ENCODE measurements at regions not wholly inside any gene's neighbourhood (a gene's known extent, or its start where the extent isn't known, plus 50 kb on each side); places are given as distances from the start of the nearest gene placed in this dataset.
A peak's percentile ranks its signal among the peaks of the same experiment; 100 is the strongest.

DNA sequence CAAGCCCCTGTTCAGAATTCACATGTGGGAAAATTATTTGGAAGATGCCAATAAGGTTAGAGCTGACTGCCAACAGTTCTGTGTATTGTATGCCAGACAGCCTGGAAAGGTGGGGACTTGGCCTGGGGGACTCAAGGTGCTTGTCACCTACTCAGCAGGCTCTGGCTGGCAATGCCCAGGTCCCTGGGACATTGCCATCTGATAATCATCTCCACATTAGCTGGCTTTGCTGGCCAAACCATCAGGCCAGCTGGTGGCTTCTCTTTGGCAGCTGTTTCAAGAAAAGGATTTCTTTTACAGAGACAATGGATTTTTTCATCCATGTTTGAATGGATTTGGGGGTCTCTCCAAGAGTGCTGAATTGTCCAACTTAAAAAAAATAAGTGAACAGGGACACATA is 165.2 kb downstream of the BRMS1L start:
- TF ChIP-seq, protein P1, sequence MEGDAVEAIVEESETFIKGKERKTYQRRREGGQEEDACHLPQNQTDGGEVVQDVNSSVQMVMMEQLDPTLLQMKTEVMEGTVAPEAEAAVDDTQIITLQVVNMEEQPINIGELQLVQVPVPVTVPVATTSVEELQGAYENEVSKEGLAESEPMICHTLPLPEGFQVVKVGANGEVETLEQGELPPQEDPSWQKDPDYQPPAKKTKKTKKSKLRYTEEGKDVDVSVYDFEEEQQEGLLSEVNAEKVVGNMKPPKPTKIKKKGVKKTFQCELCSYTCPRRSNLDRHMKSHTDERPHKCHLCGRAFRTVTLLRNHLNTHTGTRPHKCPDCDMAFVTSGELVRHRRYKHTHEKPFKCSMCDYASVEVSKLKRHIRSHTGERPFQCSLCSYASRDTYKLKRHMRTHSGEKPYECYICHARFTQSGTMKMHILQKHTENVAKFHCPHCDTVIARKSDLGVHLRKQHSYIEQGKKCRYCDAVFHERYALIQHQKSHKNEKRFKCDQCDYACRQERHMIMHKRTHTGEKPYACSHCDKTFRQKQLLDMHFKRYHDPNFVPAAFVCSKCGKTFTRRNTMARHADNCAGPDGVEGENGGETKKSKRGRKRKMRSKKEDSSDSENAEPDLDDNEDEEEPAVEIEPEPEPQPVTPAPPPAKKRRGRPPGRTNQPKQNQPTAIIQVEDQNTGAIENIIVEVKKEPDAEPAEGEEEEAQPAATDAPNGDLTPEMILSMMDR (conservative IDR thresholded peaks at IDR 0.05; ENCODE audit: low read depth, low read length): no peak
- DNase-seq (ENCODE audit: low read depth): no peak
- H3K4me3 ChIP-seq (ENCODE audit: low read length): no peak overlapping the region

DNA sequence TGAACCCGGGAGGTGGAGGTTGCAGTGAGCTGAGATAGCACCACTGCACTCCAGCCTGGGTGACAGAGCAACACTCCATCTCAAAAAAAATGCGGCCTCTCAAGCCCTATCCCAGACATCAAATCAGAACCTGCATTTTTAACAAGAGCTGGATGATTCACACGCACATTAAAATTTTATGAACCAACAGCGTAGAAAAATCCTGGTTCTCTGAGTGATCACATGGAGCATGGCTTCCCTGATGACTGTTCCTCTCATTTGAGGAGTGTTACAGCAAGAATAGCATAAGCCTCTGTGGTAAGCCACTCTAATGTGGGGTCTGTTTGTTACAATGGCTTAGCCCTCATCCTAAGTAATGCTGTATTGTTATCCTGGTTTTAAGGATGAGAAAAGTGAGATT is 163.6 kb downstream of the BRMS1L start:
- TF ChIP-seq, protein P1 (conservative IDR thresholded peaks at IDR 0.05; ENCODE audit: low read depth, low read length): no peak
- no peak overlapping the region for H3K4me3 ChIP-seq (ENCODE audit: low read length)
- no peak for DNase-seq (ENCODE audit: low read depth)

DNA sequence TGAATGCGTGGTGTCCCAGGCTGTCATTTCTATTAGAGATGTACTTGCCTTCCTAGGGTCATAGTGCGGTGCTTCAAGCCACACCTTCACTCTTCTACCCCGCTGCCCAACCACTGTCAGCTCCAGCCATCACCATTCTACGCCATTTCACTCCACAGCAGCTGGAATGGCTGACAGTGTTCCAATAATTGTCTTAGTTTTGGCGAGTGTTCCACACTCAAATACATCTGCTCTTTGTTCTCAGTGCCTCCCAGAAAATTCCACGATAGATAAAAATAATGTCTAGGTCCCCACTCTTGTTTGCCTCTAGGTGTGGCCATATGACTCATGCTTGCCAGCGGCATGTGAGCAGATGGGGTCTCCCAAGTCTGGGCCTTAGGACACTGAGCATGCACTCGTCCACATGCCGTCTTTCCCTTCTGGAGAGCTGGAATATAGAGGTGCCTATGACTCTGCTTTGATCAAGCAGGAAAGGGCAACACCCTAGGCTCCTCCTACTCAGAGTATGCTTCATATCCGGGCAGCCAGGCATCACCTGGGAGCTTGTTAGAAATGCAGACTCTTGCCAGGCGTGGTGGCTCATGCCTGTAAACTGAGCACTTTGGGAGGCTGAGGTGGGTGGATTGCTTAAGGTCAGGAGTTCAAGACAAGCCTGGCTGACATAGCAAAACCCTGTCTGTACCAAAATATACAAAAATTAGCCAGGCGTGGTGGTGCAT is 163.0 kb downstream of the BRMS1L start:
- DNase-seq (ENCODE audit: low read depth): no peak
- no peak overlapping the region for H3K4me3 ChIP-seq (ENCODE audit: low read length)
- TF ChIP-seq, protein P1 (conservative IDR thresholded peaks at IDR 0.05; ENCODE audit: low read depth, low read length): no peak

DNA sequence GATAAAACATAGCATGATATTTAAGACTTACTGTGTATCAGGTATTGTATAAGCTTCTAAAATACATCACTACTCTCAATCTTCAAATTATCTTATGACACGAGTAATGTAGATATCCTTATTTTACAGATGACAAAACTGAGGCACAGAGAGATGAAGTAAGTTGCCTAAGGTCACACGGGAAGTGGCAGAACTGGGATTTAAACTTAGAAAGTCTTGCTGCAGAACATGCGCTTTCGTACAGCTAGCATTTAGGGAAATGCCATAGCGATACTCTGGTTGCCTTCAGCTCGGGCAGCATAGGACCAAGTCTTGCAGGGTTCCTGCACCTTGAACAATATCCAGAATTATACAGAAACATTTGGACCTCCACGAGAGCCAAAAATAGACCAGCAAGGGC is 162.4 kb downstream of the BRMS1L start:
- no peak overlapping the region for H3K4me3 ChIP-seq (ENCODE audit: low read length)
- DNase-seq (ENCODE audit: low read depth): no peak
- TF ChIP-seq, protein P1 (conservative IDR thresholded peaks at IDR 0.05; ENCODE audit: low read depth, low read length): no peak

DNA sequence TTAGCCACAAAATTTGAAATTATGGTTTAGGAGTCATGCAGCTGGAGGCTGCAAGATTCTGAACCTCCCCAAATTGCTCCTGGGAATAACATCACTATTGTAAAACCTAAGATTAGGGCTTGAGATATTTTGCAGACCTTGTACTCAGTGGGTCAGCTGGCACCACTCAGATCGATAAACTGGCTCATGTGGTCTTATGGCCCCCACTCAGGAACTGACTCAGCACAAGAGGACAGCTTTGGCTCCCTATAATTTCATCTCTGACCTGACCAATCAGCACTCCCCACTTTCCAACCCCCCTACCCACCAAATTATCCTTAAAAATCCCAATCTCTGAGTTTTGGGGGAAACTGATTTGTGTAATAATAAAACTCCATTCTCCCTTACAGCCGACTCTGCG is 161.6 kb downstream of the BRMS1L start:
- no peak for DNase-seq (ENCODE audit: low read depth)
- TF ChIP-seq, protein P1 (conservative IDR thresholded peaks at IDR 0.05; ENCODE audit: low read depth, low read length): no peak

DNA sequence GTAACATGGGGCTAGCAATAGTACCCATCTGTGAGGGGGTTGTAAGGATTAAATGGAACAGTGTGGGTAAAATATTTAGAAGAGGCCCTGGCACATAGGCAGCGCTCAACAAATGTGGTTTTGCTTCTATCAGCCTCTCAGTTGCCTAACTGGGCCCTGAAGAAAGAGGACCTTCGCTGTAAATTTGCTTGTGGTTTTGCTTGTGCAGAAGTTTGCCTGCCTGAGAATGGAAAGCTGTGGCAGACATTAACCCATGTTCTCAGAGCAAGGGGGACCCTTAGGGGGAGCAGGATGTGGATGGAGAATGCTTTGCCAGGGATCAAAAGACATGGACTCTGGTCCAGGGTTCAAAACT is 160.1 kb downstream of the BRMS1L start:
- TF ChIP-seq, protein P1 (conservative IDR thresholded peaks at IDR 0.05; ENCODE audit: low read depth, low read length): no peak
- no peak overlapping the region for H3K4me3 ChIP-seq (ENCODE audit: low read length)
- DNase-seq (ENCODE audit: low read depth): no peak

More for the DNA sequence above, 161.6 kb downstream of the BRMS1L start:
- no peak overlapping the region for H3K4me3 ChIP-seq (ENCODE audit: low read length)

DNA sequence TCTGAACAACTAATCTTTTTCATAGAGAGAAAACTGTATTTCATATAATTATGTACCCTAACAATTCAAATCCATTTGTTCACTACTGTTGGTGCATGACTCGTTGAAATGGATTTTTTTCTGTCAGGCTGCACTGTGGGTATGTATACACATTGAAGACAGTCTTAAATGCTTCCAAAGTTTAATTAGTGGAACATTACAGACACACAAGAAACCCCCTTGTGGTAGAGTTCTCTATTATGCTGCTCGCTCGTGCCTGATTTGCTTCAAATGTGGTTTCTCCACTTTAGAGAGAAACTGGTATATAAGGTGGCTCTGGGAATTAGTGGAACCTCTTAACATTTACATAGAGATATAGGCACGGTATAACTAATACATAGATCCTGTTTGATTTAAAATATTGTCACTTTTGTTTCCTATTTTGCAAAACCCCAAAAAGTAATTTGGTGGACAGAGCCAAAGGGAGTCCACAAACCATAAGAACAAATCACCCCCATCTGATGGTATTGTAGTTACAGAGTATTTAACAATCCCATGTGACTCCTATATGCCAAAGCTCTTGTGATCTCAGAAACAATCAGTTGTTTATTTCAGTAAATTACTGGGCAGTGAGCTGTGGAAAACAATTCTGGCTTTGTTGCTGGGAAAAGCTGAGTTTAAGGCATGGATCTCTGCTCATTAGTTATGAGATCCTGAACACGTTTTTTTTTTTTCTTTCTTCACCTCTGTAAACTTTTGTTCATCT is 159.5 kb downstream of the BRMS1L start:
- DNase-seq (ENCODE audit: low read depth): peak; percentile 23
- TF ChIP-seq, protein P1 (conservative IDR thresholded peaks at IDR 0.05; ENCODE audit: low read depth, low read length): peak; percentile 15
- no peak overlapping the region for H3K4me3 ChIP-seq (ENCODE audit: low read length)

All from retinal pigment epithelial cell (primary cell).